ENCODE measurements at regions not wholly inside any gene's neighbourhood (a gene's known extent, or its start where the extent isn't known, plus 50 kb on each side); places are given as distances from the start of the nearest gene placed in this dataset.
"Not testable (repeated sequence)": the region's sequence is repeated elsewhere in the genome, so short reads cannot be mapped to it uniquely, and the experiment has no call there.

DNA sequence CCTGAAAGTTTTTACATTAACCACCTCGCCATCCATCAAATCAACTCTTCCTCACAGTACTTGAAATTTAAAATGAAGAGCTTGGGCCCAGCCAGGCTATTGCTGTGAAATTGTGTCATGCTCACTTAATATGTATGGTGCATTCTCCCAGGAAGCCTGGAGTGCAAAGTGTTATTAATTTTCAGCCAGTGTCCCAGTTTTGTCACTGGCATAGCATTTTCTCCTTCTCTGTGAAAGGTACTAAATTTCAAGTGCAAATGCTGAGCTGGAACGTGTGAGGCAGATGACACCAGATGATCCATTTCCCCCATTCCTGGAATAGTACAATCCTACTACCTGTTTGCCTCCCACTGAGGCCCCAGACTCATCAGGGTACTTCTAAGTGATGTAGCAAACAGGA lies 397.6 kb upstream of the ACTBL2 start:
- Mint-ChIP-seq H3K4me1 (ENCODE audit: low read depth) (no peaks in the 10 kb centered on the region), H3K27me3 (no peaks in the 10 kb centered on the region), H3K9me3 (no peaks in the 10 kb centered on the region), H3K4me3 (no peak overlapping the region), H3K36me3 (ENCODE audit: low read depth) (no peaks in the 10 kb centered on the region), H3K27ac (no peak overlapping the region)
- intact Hi-C loops (cut with micrococcal nuclease), result no loop called here
- TF ChIP-seq, protein P1, sequence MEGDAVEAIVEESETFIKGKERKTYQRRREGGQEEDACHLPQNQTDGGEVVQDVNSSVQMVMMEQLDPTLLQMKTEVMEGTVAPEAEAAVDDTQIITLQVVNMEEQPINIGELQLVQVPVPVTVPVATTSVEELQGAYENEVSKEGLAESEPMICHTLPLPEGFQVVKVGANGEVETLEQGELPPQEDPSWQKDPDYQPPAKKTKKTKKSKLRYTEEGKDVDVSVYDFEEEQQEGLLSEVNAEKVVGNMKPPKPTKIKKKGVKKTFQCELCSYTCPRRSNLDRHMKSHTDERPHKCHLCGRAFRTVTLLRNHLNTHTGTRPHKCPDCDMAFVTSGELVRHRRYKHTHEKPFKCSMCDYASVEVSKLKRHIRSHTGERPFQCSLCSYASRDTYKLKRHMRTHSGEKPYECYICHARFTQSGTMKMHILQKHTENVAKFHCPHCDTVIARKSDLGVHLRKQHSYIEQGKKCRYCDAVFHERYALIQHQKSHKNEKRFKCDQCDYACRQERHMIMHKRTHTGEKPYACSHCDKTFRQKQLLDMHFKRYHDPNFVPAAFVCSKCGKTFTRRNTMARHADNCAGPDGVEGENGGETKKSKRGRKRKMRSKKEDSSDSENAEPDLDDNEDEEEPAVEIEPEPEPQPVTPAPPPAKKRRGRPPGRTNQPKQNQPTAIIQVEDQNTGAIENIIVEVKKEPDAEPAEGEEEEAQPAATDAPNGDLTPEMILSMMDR (IDR thresholded peaks at IDR 0.05), result no peak
- no peak for ATAC-seq
- no peak for DNase-seq
- CTCF ChIA-PET, result interaction anchor here (1.0 kb wide), 1 partner anchor 8 kb away, joined by 3 read pairs; no protein-coding TSS in a partner anchor
- POLR2A ChIA-PET, result no interaction called here

DNA sequence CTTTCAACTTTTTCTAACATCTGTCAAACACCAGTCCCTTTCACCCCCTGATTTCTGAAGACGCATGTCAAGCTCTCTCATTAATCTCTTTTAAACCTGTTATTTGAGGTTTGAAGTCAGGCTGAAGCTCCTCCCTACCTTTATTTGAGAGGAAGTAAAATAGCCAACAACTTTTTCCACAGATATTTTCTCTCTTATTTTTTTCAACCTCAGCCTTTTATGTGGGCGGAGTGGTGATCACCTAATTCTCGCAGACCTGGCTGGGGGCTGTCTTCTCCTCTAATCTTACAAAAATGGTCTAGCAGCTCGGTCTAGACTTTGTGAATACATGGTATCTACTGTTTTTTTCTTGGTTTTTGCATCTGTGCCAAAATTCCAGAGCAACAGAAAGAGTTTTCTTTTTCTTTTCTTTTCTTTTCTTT lies 395.7 kb upstream of the ACTBL2 start:
- ChIA-PET POLR2A (interaction anchor here (0.7 kb wide), 1 partner anchor 438 kb away, joined by 3 read pairs; no protein-coding TSS in a partner anchor), CTCF (interaction anchor here (0.6 kb wide), 1 partner anchor 277 kb away, joined by 4 read pairs; no protein-coding TSS in a partner anchor)
- H3K27ac Mint-ChIP-seq, result no peak overlapping the region

DNA sequence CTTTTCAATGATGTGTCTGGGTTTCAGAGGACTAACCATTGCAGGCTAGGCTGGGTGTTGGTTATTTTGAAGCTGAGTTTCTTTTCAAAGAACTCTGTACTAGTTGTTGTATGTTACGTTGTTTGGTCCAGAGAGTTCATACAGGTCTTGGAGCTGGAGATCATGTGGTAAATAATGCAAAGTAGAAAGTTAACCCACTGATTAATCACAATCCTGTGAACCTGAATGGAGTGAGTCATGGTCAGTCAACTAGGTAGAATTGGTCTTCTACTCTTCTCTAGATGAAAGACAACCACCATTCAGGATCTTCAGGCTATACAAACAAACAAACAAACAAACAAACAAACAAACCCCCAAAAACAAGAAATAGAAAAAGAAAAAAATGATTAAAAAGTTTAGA lies 388.9 kb upstream of the ACTBL2 start:
- CTCF ChIA-PET, result no interaction called here
- intact Hi-C loops (cut with micrococcal nuclease), result no loop called here

More for the DNA sequence above, 395.7 kb upstream of the ACTBL2 start:
- no peaks in the 10 kb centered on the region for H3K36me3 Mint-ChIP-seq (ENCODE audit: low read depth)
- H3K27me3 Mint-ChIP-seq, result no peaks in the 10 kb centered on the region
- no peak overlapping the region for H3K4me3 Mint-ChIP-seq
- ATAC-seq (no peak), DNase-seq (no peak)
- H3K9me3 Mint-ChIP-seq, result no peaks in the 10 kb centered on the region
- no peaks in the 10 kb centered on the region for H3K4me1 Mint-ChIP-seq (ENCODE audit: low read depth)
- TF ChIP-seq, protein P1 (IDR thresholded peaks at IDR 0.05), result no peak
- intact Hi-C loops (cut with micrococcal nuclease), result no loop called here

DNA sequence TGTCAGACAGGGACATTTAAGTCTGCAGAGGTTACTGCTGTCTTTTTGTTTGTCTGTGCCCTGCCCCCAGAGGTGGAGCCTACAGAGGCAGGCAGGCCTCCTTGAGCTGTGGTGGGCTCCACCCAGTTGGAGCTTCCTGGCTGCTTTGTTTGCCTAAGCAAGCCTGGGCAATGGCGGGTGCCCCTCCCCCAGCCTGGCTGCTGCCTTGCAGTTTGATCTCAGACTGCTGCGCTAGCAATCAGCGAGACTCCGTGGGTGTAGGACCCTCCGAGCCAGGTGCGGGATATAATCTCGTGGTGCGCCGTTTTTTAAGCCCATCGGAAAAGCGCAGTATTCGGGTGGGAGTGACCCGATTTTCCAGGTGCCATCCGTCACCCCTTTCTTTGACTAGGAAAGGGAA lies 387.7 kb upstream of the ACTBL2 start:
- H3K9me3 Mint-ChIP-seq; CTCF ChIA-PET; H3K4me3 Mint-ChIP-seq; ATAC-seq; H3K36me3 Mint-ChIP-seq (ENCODE audit: low read depth); H3K27ac Mint-ChIP-seq; POLR2A ChIA-PET; H3K4me1 Mint-ChIP-seq (ENCODE audit: low read depth); intact Hi-C loops (cut with micrococcal nuclease); H3K27me3 Mint-ChIP-seq; DNase-seq: not testable (repeated sequence)

More for the DNA sequence above, 388.9 kb upstream of the ACTBL2 start:
- Mint-ChIP-seq H3K27ac (no peak overlapping the region), H3K4me1 (ENCODE audit: low read depth) (no peaks in the 10 kb centered on the region), H3K4me3 (no peak overlapping the region), H3K27me3 (no peaks in the 10 kb centered on the region), H3K9me3 (no peaks in the 10 kb centered on the region), H3K36me3 (ENCODE audit: low read depth) (no peaks in the 10 kb centered on the region)
- TF ChIP-seq, protein P1 (IDR thresholded peaks at IDR 0.05), result no peak
- POLR2A ChIA-PET, result no interaction called here
- ATAC-seq, result no peak
- DNase-seq, result no peak

DNA sequence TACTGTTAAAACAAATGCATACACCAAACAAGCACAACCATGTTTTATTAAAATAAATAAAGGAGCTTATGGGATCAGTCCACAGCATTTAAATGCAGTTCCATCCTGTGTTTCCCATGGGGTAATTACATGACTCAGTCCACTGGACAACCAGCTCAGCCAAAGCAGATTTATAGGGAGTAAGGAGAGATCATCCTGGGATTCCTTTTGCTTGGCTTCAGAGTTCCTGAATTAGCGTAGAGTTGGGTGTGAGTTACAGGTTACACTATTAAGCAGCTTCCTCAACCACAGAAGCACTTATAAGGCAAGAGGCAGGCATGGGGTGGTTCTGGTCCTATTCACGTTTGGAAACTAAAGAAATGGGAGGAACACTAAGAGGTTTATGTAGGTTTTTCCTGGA lies 381.1 kb upstream of the ACTBL2 start:
- DNase-seq, result no peak
- intact Hi-C loops (cut with micrococcal nuclease), result no loop called here
- H3K27me3 Mint-ChIP-seq, result no peaks in the 10 kb centered on the region
- no peaks in the 10 kb centered on the region for H3K9me3 Mint-ChIP-seq
- H3K4me3 Mint-ChIP-seq, result no peak overlapping the region
- TF ChIP-seq, protein P1 (IDR thresholded peaks at IDR 0.05), result no peak
- H3K4me1 Mint-ChIP-seq (ENCODE audit: low read depth), result no peaks in the 10 kb centered on the region
- H3K36me3 Mint-ChIP-seq (ENCODE audit: low read depth), result no peaks in the 10 kb centered on the region
- ATAC-seq, result no peak
- ChIA-PET POLR2A (no interaction called here), CTCF (no interaction called here)
- H3K27ac Mint-ChIP-seq, result no peak overlapping the region

DNA sequence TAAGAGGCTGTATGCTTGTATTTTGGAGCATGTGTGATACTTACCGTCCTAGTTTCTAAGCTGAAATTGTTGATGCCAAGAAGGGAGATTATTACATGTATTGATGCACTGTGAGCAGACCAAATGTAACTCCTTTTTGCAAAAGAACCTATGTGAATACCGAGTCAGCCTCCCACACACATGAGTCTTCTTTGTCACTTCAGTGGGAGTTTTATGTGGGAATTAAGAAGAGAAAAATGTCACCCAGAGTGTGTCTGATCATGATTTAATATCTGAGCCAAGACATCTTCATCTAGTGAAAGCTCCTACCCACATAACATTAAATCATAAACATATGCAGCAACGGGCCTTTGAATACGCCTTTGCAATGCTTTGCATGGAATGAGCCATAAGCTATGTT lies 380.3 kb upstream of the ACTBL2 start:
- intact Hi-C loops (cut with micrococcal nuclease), result no loop called here
- Mint-ChIP-seq H3K27ac (no peak overlapping the region), H3K4me3 (no peak overlapping the region), H3K4me1 (ENCODE audit: low read depth) (no peaks in the 10 kb centered on the region), H3K9me3 (no peaks in the 10 kb centered on the region), H3K27me3 (no peaks in the 10 kb centered on the region), H3K36me3 (ENCODE audit: low read depth) (no peaks in the 10 kb centered on the region)
- no peak for DNase-seq
- TF ChIP-seq, protein P1 (IDR thresholded peaks at IDR 0.05), result no peak
- ChIA-PET POLR2A (no interaction called here), CTCF (no interaction called here)
- ATAC-seq, result no peak
